SK-N-SH treated with all-trans-retinoic acid at 6 μM for 48 hours (cell line): ENCODE measurements at regions not wholly inside any gene's neighbourhood (a gene's known extent, or its start where the extent isn't known, plus 50 kb on each side); places are given as distances from the start of the nearest gene placed in this dataset.

Experiments used
- ATAC-seq: fragments of 200-7000 bp; cut with Tn5 transposase; 3 replicates; pipeline ENCODE4 v1.9.1; 2020; ENCODE audit warnings: mild to moderate bottlenecking, moderate library complexity
- ARNTL ChIP-seq: fragments of 450-650 bp; formaldehyde crosslinking; IDR thresholded peaks from 2 replicates; pipeline ENCODE4 v1.5.0; 2020; ENCODE audit warnings: low read depth, mild to moderate bottlenecking, moderate library complexity, borderline replicate concordance
- BACH2 ChIP-seq: fragments of 250-450 bp; sonication (Bioruptor Pico); IDR thresholded peaks from 2 replicates; pipeline ENCODE4 v1.9.0; 2021; ENCODE audit warnings: mild to moderate bottlenecking, borderline replicate concordance
- CSDC2 ChIP-seq: fragments of 250-450 bp; sonication (Bioruptor Pico); IDR thresholded peaks from 2 replicates; pipeline ENCODE4 v1.5.0; 2020; ENCODE audit warnings: mild to moderate bottlenecking, moderate library complexity
- ESRRG ChIP-seq: fragments of 250-450 bp; sonication (Bioruptor Pico); IDR thresholded peaks from 2 replicates; pipeline ENCODE4 v1.6.1; 2021; ENCODE audit warnings: mild to moderate bottlenecking
- GLIS3 ChIP-seq: fragments of 250-450 bp; sonication (Bioruptor Pico); IDR thresholded peaks from 2 replicates; pipeline ENCODE4 v1.5.0; 2020; ENCODE audit warnings: mild to moderate bottlenecking, moderate library complexity
- ISL1 ChIP-seq: fragments of 250-450 bp; sonication (Bioruptor Pico); IDR thresholded peaks from 2 replicates; pipeline ENCODE4 v2.1.2; 2022; ENCODE audit warnings: mild to moderate bottlenecking, moderate library complexity
- OSR1 ChIP-seq: fragments of 250-450 bp; sonication (Bioruptor Pico); IDR thresholded peaks from 2 replicates; pipeline ENCODE4 v1.8.0; 2022; ENCODE audit warnings: moderate library complexity, mild to moderate bottlenecking, inconsistent platforms
- RARB ChIP-seq: fragments of 250-450 bp; sonication (Bioruptor Pico); IDR thresholded peaks from 2 replicates; pipeline ENCODE4 v1.8.0; 2021; ENCODE audit warnings: mild to moderate bottlenecking, moderate library complexity
- SNAI2 ChIP-seq: fragments of 250-450 bp; sonication (Bioruptor Pico); IDR thresholded peaks from 2 replicates; pipeline ENCODE4 v1.5.0; 2020; ENCODE audit warnings: mild to moderate bottlenecking, moderate library complexity
- TCF4 ChIP-seq: fragments of 250-450 bp; sonication (Bioruptor Pico); IDR thresholded peaks from 2 replicates; pipeline ENCODE4 v1.8.0; 2021; ENCODE audit warnings: mild to moderate bottlenecking, moderate library complexity, borderline replicate concordance
- TOX ChIP-seq: fragments of 250-450 bp; sonication (Bioruptor Pico); IDR thresholded peaks from 2 replicates; pipeline ENCODE4 v1.8.0; 2021; ENCODE audit warnings: mild to moderate bottlenecking, moderate library complexity, borderline replicate concordance
- ZC3H10 ChIP-seq: fragments of 250-450 bp; sonication (Bioruptor Pico); IDR thresholded peaks from 2 replicates; pipeline ENCODE4 v1.5.1; 2021; ENCODE audit warnings: mild to moderate bottlenecking, moderate library complexity
- ZFP3 ChIP-seq: fragments of 250-450 bp; sonication (Bioruptor Pico); IDR thresholded peaks from 2 replicates; pipeline ENCODE4 v1.5.0; 2020; ENCODE audit warnings: mild to moderate bottlenecking, moderate library complexity
- ZFP30 ChIP-seq: fragments of 450-650 bp; formaldehyde crosslinking; IDR thresholded peaks from 2 replicates; pipeline ENCODE4 v1.5.0; 2022; ENCODE audit warnings: mild to moderate bottlenecking, moderate library complexity
- ZNF565 ChIP-seq: fragments of 450-650 bp; formaldehyde crosslinking; conservative IDR thresholded peaks from 2 replicates; pipeline ENCODE4 v1.5.0; 2020; ENCODE audit warnings: low read depth, mild to moderate bottlenecking, moderate library complexity
- ZNF70 ChIP-seq: fragments of 450-650 bp; formaldehyde crosslinking; IDR thresholded peaks from 2 replicates; pipeline ENCODE4 v1.5.0; 2020; ENCODE audit warnings: mild to moderate bottlenecking, moderate library complexity
- ZNF8 ChIP-seq: fragments of 450-650 bp; formaldehyde crosslinking; IDR thresholded peaks from 2 replicates; pipeline ENCODE4 v1.5.0; 2020; ENCODE audit warnings: mild to moderate bottlenecking, moderate library complexity
- TF ChIP-seq, protein P1 (sequence below): fragments of 250-450 bp; sonication (Bioruptor Pico); IDR thresholded peaks from 2 replicates; pipeline ENCODE4 v1.5.0; 2020; ENCODE audit warnings: mild to moderate bottlenecking, moderate library complexity
- TF ChIP-seq, protein P2 (sequence below): fragments of 250-450 bp; sonication (Bioruptor Pico); IDR thresholded peaks from 2 replicates; pipeline ENCODE4 v1.8.0; 2021; ENCODE audit warnings: low read depth, mild to moderate bottlenecking, moderate library complexity, borderline replicate concordance
- TF ChIP-seq, protein P3 (sequence below): fragments of 250-450 bp; sonication (Bioruptor Pico); IDR thresholded peaks from 2 replicates; pipeline ENCODE4 v1.8.0; 2020; ENCODE audit warnings: mild to moderate bottlenecking, moderate library complexity, borderline replicate concordance
- TF ChIP-seq, protein P4 (sequence below): fragments of 250-450 bp; sonication (Bioruptor Pico); IDR thresholded peaks from 2 replicates; pipeline ENCODE4 v1.5.1; 2021; ENCODE audit warnings: mild to moderate bottlenecking, moderate library complexity
- TF ChIP-seq, protein P5 (sequence below): fragments of 250-450 bp; sonication (Bioruptor Pico); IDR thresholded peaks from 2 replicates; pipeline ENCODE4 v1.5.1; 2020; ENCODE audit warnings: low read depth, mild to moderate bottlenecking, moderate library complexity

DNA sequence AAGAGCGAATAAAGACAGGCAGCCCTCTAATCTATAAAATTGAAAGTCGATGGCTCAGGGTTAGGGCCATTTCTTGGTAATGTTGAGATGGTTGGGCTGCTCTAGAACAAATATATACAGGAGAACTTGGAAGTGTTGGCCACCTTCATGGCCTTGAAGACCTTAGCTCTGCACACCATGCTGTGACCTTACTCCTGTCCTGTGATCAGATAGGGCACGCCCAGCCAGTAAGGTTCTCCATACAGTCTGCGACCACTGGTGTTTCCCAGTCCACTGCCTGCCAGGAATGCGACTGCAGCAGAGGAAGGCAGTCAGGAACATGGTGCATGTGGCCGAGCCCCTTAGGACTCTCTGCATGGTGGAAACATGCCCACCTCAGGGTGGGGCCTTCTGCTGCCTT, 73.2 kb upstream of the PSMA6 start:
- TF ChIP-seq TCF4 (CRISPR knock-in tag) (no peak), ZNF565 (CRISPR knock-in tag) (no peak), RARB (CRISPR knock-in tag) (no peak), SNAI2 (CRISPR knock-in tag) (no peak), ZC3H10 (CRISPR knock-in tag) (no peak), ZNF70 (CRISPR knock-in tag) (no peak), ARNTL (CRISPR knock-in tag) (no peak), TOX (CRISPR knock-in tag) (no peak), GLIS3 (CRISPR knock-in tag) (no peak), CSDC2 (CRISPR knock-in tag) (no peak), ZNF8 (CRISPR knock-in tag) (no peak), ISL1 (CRISPR knock-in tag) (no peak)
- TF ChIP-seq, protein P1, sequence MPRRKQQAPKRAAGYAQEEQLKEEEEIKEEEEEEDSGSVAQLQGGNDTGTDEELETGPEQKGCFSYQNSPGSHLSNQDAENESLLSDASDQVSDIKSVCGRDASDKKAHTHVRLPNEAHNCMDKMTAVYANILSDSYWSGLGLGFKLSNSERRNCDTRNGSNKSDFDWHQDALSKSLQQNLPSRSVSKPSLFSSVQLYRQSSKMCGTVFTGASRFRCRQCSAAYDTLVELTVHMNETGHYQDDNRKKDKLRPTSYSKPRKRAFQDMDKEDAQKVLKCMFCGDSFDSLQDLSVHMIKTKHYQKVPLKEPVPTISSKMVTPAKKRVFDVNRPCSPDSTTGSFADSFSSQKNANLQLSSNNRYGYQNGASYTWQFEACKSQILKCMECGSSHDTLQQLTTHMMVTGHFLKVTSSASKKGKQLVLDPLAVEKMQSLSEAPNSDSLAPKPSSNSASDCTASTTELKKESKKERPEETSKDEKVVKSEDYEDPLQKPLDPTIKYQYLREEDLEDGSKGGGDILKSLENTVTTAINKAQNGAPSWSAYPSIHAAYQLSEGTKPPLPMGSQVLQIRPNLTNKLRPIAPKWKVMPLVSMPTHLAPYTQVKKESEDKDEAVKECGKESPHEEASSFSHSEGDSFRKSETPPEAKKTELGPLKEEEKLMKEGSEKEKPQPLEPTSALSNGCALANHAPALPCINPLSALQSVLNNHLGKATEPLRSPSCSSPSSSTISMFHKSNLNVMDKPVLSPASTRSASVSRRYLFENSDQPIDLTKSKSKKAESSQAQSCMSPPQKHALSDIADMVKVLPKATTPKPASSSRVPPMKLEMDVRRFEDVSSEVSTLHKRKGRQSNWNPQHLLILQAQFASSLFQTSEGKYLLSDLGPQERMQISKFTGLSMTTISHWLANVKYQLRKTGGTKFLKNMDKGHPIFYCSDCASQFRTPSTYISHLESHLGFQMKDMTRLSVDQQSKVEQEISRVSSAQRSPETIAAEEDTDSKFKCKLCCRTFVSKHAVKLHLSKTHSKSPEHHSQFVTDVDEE = no peak
- TF ChIP-seq, protein P2, sequence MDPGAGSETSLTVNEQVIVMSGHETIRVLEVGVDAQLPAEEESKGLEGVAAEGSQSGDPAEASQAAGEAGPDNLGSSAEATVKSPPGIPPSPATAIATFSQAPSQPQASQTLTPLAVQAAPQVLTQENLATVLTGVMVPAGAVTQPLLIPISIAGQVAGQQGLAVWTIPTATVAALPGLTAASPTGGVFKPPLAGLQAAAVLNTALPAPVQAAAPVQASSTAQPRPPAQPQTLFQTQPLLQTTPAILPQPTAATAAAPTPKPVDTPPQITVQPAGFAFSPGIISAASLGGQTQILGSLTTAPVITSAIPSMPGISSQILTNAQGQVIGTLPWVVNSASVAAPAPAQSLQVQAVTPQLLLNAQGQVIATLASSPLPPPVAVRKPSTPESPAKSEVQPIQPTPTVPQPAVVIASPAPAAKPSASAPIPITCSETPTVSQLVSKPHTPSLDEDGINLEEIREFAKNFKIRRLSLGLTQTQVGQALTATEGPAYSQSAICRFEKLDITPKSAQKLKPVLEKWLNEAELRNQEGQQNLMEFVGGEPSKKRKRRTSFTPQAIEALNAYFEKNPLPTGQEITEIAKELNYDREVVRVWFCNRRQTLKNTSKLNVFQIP (CRISPR knock-in tag) = no peak
- TF ChIP-seq, protein P3, sequence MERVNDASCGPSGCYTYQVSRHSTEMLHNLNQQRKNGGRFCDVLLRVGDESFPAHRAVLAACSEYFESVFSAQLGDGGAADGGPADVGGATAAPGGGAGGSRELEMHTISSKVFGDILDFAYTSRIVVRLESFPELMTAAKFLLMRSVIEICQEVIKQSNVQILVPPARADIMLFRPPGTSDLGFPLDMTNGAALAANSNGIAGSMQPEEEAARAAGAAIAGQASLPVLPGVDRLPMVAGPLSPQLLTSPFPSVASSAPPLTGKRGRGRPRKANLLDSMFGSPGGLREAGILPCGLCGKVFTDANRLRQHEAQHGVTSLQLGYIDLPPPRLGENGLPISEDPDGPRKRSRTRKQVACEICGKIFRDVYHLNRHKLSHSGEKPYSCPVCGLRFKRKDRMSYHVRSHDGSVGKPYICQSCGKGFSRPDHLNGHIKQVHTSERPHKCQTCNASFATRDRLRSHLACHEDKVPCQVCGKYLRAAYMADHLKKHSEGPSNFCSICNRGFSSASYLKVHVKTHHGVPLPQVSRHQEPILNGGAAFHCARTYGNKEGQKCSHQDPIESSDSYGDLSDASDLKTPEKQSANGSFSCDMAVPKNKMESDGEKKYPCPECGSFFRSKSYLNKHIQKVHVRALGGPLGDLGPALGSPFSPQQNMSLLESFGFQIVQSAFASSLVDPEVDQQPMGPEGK (CRISPR knock-in tag) = no peak
- ATAC-seq = no peak

DNA sequence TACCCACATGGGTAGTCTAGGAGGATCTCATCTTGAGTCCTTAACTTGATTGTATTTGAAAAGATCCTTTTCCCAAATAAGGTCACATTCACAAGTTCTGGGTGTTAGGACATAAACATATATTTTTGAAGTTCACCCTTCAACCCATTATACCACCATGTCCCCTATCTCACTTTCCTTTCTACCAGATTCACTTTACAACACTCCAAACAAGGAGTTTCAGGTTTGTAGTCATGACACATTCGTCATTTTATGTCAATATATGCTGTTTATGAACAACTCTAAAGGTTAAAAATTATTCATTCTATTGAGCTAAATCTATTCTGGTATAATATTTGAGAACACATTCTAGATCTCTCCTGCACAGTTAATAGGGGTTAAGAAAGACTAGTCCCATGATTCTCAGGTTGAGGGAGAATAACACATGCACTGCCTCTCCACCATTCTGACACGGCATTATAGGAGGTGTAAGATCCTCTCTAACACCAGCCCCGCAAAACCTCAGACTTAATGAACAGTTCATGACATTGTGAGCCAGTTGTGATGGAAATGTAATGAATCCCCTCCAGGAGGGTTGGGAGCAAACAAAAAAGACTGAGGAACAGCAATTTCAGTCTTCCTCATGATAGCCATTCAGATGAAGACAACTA, 72.0 kb upstream of the PSMA6 start:
- TF ChIP-seq TOX (CRISPR knock-in tag) (no peak), ZC3H10 (CRISPR knock-in tag) (no peak), CSDC2 (CRISPR knock-in tag) (no peak), BACH2 (no peak), ZFP3 (CRISPR knock-in tag) (no peak), GLIS3 (CRISPR knock-in tag) (no peak), SNAI2 (CRISPR knock-in tag) (no peak), ZNF565 (CRISPR knock-in tag) (no peak), ZNF70 (CRISPR knock-in tag) (no peak), ESRRG (no peak), ZFP30 (CRISPR knock-in tag) (no peak), OSR1 (CRISPR knock-in tag) (no peak), RARB (CRISPR knock-in tag) (no peak)
- TF ChIP-seq, protein P4, sequence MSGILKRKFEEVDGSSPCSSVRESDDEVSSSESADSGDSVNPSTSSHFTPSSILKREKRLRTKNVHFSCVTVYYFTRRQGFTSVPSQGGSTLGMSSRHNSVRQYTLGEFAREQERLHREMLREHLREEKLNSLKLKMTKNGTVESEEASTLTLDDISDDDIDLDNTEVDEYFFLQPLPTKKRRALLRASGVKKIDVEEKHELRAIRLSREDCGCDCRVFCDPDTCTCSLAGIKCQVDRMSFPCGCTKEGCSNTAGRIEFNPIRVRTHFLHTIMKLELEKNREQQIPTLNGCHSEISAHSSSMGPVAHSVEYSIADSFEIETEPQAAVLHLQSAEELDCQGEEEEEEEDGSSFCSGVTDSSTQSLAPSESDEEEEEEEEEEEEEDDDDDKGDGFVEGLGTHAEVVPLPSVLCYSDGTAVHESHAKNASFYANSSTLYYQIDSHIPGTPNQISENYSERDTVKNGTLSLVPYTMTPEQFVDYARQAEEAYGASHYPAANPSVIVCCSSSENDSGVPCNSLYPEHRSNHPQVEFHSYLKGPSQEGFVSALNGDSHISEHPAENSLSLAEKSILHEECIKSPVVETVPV (CRISPR knock-in tag) = no peak
- TF ChIP-seq, protein P5, sequence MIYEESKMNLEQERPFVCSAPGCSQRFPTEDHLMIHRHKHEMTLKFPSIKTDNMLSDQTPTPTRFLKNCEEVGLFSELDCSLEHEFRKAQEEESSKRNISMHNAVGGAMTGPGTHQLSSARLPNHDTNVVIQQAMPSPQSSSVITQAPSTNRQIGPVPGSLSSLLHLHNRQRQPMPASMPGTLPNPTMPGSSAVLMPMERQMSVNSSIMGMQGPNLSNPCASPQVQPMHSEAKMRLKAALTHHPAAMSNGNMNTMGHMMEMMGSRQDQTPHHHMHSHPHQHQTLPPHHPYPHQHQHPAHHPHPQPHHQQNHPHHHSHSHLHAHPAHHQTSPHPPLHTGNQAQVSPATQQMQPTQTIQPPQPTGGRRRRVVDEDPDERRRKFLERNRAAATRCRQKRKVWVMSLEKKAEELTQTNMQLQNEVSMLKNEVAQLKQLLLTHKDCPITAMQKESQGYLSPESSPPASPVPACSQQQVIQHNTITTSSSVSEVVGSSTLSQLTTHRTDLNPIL = no peak
- TF ChIP-seq, protein P1 = no peak
- ATAC-seq = no peak
